ENCODE measurements at regions not wholly inside any gene's neighbourhood (a gene's known extent, or its start where the extent isn't known, plus 50 kb on each side); places are given as distances from the start of the nearest gene placed in this dataset.
"Not testable (repeated sequence)": the region's sequence is repeated elsewhere in the genome, so short reads cannot be mapped to it uniquely, and the experiment has no call there.

- DNase-seq, result no peak
Observed at GRCh38 chr4:156390599-156391324, 437.1 kb upstream of the CTSO start.

GRCh38 chr4:156388826-156389225 lies 435.2 kb upstream of the CTSO start:
- no peak for DNase-seq

- DNase-seq, result no peak
Observed at GRCh38 chr4:156378033-156378665, 424.5 kb upstream of the CTSO start.

GRCh38 chr4:156377036-156377710 lies 423.5 kb upstream of the CTSO start:
- no peak for DNase-seq

GRCh38 chr4:156374894-156375293 lies 421.2 kb upstream of the CTSO start:
- no peak for DNase-seq

- DNase-seq, result no peak
Observed at GRCh38 chr4:156374069-156374468, 420.4 kb upstream of the CTSO start.

- DNase-seq, result not testable (repeated sequence)
Observed at GRCh38 chr4:156367502-156367901, 413.8 kb upstream of the CTSO start.

GRCh38 chr4:156362581-156362980 lies 408.9 kb upstream of the CTSO start:
- no peak for DNase-seq

GRCh38 chr4:156347412-156348075 lies 393.9 kb upstream of the CTSO start:
- no peak for DNase-seq

- DNase-seq, result no peak
Observed at GRCh38 chr4:156346959-156347385, 393.3 kb upstream of the CTSO start.

- no peak for DNase-seq
Observed at GRCh38 chr4:156344397-156344796, 390.7 kb upstream of the CTSO start.

GRCh38 chr4:156336511-156336910 lies 382.8 kb upstream of the CTSO start:
- DNase-seq, result no peak

GRCh38 chr4:156335721-156336120 lies 382.1 kb upstream of the CTSO start:
- no peak for DNase-seq

- DNase-seq, result no peak
Observed at GRCh38 chr4:156330436-156331031, 376.9 kb upstream of the CTSO start.

- DNase-seq, result no peak
Observed at GRCh38 chr4:156329779-156330178, 376.1 kb upstream of the CTSO start.

GRCh38 chr4:156328882-156329281 lies 375.2 kb upstream of the CTSO start:
- DNase-seq, result no peak

- DNase-seq, result no peak
Observed at GRCh38 chr4:156326246-156326645, 372.6 kb upstream of the CTSO start.

- DNase-seq, result no peak
Observed at GRCh38 chr4:156322592-156322991, 368.9 kb upstream of the CTSO start.

- DNase-seq, result no peak
Observed at GRCh38 chr4:156321203-156321602, 367.5 kb upstream of the CTSO start.

GRCh38 chr4:156313497-156313896 lies 359.8 kb upstream of the CTSO start:
- no peak for DNase-seq

- no peak for DNase-seq
Observed at GRCh38 chr4:156312261-156312847, 358.7 kb upstream of the CTSO start.

- DNase-seq, result no peak
Observed at GRCh38 chr4:156309031-156309430, 355.4 kb upstream of the CTSO start.

GRCh38 chr4:156303708-156304107 lies 350.0 kb upstream of the CTSO start:
- DNase-seq, result no peak

Data from activated gamma-delta T cell (primary cell).